ENCODE measurements at regions not wholly inside any gene's neighbourhood (a gene's known extent, or its start where the extent isn't known, plus 50 kb on each side); places are given as distances from the start of the nearest gene placed in this dataset.
"Not testable (repeated sequence)": the region's sequence is repeated elsewhere in the genome, so short reads cannot be mapped to it uniquely, and the experiment has no call there.

DNA sequence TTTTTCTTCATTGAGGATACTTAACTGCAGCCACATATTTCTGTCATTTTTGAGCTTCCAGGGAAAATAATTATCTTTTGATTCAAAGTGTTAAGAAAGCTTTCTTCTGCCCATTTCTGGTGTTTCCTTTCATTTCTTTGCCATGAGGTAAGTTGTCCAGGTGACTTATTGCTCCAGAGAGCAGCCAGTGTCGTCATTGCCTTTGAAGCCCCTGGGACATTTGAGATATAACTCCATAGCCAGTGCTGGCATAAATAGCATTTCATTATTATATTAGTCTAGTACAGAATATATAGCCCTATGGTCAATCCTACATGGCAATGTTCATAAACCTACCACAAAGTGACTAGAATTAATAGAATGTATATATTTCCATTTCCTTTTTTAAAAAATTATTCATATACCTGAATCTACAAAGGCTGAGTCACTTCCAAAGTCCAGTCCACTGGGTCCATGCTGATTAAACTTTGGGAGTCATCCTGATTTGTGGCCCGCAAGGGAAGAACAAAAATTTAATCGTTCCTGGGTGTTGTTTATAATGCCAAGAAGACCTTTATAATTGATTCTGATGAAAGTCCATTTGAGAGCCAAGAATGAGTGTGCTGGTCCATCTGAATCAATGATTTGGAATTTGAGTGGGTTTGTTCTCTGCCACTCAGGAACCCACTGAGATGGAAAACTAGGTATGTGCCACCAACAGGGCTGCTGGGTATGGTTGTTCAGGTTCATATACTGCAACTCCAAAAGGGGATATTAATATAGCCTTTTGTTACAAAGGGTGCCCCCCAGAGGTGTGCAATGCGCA lies 221.8 kb upstream of the PLXNA2 start:
- DNase-seq (ENCODE audit: low spot score) = no peak

DNA sequence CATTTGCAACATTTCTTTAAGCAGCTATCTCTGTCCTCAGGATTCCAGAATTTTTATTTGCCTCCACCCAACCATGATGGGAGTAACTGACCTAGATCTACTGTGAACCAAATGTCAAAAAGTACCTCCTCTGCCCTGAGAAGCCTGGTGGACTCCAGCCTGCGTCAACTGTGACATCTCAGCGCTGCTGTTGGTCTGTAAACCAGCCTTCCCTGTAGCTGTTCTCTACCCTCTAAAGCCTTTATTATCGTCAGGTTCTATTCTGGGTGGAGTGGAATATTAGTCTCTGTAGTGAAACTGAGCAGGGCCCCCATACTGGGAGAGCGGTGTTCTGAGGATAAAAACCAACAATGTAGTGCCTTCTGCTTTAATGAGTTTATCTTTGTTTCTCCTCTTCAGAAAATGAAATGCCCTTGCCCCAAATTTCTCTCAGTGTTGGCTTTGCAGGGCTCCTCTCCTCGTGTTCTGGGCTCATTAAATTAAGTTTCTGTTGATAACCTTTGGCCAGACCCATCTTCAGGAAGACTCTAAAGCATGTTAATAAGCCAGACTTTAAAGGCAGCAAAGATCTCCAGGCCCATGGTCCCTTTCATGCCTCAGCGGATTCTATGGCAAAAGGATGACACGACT lies 223.1 kb upstream of the PLXNA2 start:
- DNase-seq (ENCODE audit: low spot score) = no peak

- DNase-seq (ENCODE audit: low spot score) = no peak
These were observed 231.3 kb upstream of the PLXNA2 start for GRCh38 chr1:208475449-208475848.

- no peak for DNase-seq (ENCODE audit: low spot score)
These were observed 232.0 kb upstream of the PLXNA2 start for GRCh38 chr1:208475951-208476845.

- DNase-seq (ENCODE audit: low spot score) = no peak
These were observed 232.6 kb upstream of the PLXNA2 start for GRCh38 chr1:208476846-208477170.

DNA sequence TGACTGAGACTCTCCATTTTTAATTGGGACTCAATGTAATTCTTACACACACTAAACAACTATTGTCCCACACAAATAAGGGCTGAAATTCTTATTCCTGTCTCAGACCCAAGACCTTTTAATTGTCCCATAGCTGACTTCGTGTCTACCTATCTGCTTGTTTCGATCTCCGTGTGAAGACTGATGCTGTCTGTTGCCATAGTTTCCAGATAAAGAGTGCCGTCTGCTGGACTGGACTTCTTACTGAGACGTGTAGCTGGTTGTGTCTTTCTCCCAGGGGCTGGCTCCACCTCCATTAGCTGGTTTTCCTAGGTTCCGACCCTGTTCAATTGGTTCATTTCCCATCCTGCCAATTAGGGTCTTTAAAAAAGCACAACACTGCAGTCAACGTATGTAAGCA lies 235.3 kb upstream of the PLXNA2 start:
- DNase-seq (ENCODE audit: low spot score) = no peak

DNA sequence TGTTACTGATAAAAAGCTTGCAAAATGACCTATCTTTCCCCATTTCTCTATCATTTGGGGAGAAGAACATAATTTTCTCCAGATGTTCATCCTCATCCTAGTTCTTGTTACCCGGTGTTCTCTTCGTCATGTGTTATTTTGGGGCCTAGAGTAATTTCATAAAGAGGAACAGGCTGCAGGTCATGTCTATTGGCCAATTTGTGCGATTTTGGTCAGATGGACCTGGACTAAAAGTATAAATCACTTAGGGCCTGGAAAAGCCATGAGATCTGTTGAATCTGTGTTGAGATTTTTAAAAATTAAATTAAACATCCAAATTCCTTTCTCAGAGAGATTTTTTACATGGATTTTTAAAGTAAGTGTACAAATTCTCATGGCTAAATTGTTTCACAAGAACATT lies 241.3 kb upstream of the PLXNA2 start:
- no peak for DNase-seq (ENCODE audit: low spot score)

DNA sequence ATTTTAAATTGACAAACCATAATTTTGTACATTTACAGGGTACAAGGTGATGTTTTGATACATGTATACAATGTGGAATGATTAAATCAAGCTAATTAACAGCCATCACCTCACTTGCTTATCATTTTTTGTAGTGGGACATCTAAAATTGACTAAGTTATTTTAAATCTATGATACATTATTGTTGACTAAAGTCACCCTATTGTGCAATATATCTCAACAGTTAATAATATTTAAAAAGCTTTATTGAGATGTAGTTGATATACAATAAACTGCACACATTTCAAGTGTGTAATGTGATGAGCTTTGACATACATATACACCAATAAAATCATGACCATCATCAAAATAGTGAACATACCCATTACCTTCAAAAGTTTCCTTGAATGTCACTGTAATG lies 242.5 kb upstream of the PLXNA2 start:
- DNase-seq (ENCODE audit: low spot score) = no peak

DNA sequence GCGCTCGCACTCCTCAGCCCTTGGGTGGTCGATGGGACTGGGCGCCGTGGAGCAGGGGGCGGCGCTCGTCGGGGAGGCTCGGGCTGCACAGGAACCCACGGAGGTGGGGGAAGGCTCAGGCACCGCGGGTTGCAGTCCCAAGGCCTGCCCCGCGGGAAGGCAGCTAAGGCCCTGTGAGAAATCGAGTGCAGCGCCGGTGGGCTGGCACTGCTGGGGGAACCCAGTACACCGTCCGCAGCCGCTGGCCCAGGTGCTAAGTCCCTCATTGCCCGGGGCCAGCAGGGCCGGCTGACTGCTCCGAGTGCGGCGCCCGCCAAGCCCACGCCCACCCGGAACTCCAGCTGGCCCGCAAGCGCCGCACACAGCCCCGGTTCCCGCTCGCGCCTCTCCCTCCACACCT lies 244.2 kb upstream of the PLXNA2 start:
- not testable (repeated sequence) for DNase-seq (ENCODE audit: low spot score)

DNA sequence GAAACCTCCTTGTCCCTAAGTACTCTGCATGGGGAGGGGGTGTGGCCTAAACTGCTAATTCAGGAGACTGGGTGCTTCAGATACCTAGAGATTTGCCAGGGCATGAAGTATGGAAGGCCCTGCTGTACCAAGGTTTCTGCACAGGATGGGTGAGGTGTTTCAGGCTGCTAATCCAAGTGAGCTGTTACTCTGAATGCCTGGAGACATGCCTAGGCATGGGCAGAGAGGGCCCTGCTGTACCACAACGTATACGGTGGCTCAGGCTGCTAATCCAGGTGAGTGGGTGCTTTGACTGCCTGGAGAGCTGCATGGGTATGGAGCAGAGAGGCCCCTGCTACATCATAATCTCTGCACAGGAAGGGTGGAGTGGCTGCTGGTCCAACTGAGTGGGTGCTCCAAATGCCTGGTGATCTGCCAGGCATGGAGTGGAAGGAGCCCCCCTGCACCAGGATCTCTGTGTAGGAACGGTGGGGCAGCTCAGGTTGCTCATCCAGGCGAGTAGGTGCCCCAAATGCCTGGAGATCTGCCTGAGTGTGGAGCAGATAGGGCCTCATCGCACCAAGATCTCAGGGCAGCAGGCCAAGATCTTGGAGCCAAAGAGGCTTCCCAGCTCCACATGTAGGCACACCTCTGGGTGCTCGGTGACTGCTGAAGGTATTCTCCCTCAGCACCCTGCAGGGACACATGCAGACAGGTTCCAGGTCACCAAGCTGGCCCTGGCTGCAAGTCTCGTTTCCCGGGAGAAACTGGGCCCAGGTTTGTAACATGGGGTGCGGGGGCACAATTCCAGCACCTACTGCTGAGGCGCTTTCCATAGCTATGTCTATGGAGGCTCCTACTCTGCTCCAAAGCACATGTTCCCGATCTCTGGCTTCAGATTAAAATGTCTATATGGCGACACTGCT lies 252.5 kb upstream of the PLXNA2 start:
- no peak for DNase-seq (ENCODE audit: low spot score)

DNA sequence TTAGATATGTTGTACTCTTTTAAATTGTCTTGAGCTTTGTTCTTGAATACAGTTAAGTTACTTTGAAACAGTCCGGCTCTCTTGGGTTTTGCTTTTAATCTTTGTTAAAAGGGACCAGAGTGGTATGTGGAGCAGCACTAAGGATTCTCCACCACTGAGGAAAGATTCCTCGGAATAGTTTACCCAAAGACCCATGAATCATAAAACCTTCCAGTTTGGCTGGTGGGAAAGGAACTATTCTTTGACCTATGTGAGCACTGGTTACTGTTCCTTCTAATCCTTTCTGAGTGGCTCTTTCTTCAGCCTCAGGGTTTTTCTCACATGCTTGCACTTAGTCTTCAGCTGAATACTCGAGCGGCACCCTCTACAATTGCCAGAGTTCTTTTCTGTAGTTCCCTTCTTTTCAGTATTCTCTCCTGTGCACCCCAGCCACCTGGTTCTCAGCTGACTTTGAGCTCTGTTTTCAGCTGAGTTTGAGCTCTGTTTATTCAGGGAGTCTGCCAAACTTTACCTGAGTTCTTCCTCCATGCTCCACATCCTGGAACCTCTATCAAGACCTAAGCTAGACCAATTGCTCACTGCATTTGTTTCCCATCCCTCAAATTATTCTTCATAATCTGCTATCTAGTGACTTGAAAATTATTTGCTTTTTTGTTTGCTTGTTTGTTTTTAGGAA lies 253.8 kb upstream of the PLXNA2 start:
- DNase-seq (ENCODE audit: low spot score) = no peak

DNA sequence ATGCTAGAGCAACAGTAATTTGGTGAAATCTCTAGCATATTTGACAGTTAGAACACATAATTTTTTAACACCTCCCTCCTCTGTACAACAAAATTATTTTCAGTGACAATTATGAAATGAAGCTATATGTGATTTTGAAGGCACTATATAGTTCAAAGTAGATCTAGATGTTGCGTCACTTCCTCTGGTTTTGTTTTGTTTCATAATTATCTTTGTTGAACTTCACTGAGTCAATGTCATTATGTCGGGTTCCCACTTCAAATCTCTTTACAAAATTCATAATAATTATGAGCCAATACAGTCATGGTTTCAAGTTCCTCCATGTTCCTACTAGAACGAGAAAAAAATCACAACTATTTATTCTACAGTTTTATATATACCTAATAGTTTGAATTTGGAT lies 254.8 kb upstream of the PLXNA2 start:
- DNase-seq (ENCODE audit: low spot score) = no peak

GRCh38 chr1:208499601-208500000 lies 255.4 kb upstream of the PLXNA2 start:
- DNase-seq (ENCODE audit: low spot score) = no peak

DNA sequence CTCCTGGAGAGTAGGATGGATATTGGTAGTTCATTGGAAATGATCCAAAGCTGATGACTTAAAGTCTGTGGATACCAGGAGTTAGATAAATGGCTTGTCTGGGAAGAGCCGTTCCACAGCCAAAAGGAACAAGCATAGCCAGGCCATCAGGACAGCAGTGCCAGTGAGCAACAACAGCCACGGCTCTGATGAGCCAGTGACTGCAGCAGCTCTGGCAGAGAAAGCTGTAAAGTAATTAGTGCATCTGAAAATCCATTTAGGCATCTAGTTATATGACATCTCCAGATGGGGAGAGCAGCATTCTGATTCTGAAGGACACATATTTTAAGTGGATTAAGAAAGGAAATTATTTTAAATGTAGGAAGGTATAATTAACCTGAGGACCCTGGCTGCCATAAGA lies 256.2 kb upstream of the PLXNA2 start:
- no peak for DNase-seq (ENCODE audit: low spot score)

DNA sequence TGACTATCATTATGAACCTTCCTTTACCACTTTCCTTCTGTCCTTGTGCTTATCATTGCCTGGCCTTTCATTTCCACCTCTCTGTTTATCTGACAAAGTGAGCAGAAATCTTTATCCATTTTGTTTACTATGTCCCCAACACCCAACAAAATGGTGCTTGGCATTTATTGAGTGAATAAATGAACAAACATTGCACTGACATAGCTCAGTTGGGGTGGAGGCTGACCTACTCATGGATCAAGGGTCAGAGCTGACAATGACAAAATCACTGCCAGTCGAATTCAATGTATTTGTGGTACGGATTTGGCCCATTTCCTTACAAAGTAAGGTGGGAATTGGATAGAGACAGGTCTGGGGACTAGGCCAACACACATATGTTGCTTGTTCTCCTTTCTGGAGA lies 257.4 kb upstream of the PLXNA2 start:
- DNase-seq (ENCODE audit: low spot score) = no peak

- no peak for DNase-seq (ENCODE audit: low spot score)
These were observed 259.6 kb upstream of the PLXNA2 start for GRCh38 chr1:208503787-208504186.

- DNase-seq (ENCODE audit: low spot score) = no peak
These were observed 262.6 kb upstream of the PLXNA2 start for GRCh38 chr1:208506812-208507211.

DNA sequence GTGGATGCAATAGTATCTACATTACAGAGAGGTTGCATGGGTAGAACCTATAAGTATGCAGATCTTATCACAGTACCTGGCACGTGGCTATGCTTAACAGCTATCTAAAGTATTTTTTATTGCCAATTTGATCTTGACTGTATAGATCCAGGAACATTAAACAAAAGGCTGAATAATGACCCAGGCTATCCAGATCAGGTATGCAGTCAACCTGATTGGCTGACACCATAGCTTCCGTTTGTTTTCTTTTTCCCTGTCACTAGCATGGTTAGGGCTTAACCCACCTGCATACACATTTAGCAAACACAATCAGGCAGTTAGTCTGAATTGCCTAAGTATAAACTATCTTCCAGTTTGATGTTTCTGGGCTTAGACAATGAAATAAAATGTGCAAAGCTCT lies 264.9 kb upstream of the PLXNA2 start:
- no peak for DNase-seq (ENCODE audit: low spot score)

DNA sequence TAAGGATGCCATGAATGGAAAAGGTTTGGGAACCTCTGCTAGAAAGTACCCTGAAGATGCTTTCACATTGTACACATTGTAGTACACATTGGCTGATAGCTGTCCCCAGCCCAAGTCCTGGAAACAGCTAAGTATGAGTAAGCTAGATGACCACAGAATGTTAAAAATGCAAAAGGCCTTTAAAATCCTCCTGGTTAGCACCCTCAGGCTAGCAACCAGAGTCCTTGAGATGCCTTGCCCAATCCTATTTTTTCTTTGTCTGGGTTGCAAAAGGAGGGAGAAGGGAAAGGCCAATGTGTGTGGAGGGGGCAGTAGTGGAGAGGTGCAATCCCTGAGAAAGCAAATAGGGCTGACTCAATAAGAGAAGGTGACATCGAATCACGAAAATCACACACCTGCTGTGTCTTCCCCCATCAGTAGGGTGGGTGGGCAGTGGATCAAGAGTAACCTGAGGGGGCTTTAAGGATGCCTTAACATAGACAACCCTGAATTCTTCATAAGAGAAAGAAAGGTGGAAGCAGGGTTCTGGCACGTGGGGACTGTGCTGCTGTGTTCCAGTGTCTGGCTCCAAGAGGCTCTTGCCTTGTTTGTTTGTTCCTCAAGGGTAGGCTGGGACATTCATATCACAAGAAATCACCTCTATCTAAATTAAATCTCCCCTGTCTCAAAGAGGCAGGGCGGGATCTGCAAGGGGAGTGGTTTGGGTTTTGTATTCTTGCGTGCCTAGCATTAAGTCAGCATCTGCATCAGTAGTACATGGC lies 266.2 kb upstream of the PLXNA2 start:
- DNase-seq (ENCODE audit: low spot score) = no peak

DNA sequence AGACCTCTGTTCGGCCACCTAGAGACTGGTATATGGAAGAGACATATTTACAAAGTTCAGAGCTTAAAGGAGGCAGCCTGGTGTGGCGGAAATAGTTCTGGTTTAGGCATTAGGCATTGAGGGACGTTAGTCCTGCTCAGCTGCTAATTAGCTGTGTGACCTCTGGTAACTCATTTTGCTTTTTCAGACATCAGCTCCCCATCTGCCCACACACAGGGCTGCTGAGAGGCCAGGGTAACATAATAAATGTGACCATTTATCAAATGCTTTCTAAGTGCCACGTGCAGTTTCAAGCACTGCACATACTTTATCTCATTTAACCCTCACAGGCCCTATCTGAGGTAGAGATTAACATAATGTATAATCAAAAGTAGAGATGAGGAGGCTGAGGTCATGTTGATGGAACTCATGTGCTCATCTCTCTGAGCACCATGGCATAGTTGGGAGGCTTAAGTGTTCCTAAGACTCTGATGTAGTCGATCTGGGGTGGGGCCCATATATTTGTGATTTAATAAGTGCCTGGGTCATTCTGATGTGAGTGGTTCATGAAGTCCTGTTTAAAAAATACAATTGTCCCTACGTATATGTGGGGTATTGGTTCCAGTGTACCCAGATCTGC lies 267.2 kb upstream of the PLXNA2 start:
- DNase-seq (ENCODE audit: low spot score) = no peak
